ENCODE measurements at regions not wholly inside any gene's neighbourhood (a gene's known extent, or its start where the extent isn't known, plus 50 kb on each side); places are given as distances from the start of the nearest gene placed in this dataset.

DNA sequence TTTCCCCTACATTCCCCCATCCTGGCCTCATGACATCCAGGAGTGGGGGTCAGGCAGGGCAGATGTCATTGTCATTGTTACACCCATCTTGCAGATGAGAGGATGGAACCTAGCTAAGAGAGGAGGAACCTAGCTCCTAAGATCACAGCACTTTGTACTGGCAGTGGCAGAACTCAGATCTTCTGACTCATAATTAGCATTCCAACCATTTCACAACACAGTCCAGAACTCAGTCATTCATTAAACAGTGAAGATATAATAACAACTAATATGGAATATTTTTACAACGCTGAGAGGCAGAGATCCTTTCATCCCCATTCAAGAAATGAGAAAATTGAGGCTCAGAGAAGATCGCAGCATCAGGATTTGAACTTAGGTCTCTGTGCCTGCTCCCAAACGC is 127.8 kb downstream of the CHST1 start:
- TF ChIP-seq EZH2 (IDR thresholded peaks at IDR 0.05; ENCODE audit: insufficient read depth, poor library complexity, severe bottlenecking) (no peak), EZH2phosphoT487 (IDR thresholded peaks at IDR 0.05; ENCODE audit: insufficient read depth, low read depth) (no peak)

Measured in GM23248 (cell line).